Glomerular endothelial cell (primary cell): ENCODE measurements at regions not wholly inside any gene's neighbourhood (a gene's known extent, or its start where the extent isn't known, plus 50 kb on each side); places are given as distances from the start of the nearest gene placed in this dataset.

Source experiments
- DNase-seq: peaks from one replicate; pipeline ENCODE4 v3.0.0-alpha.2; 2011; ENCODE audit warnings: low read depth, low spot score; ENCODE audit errors: extremely low read depth

DNA sequence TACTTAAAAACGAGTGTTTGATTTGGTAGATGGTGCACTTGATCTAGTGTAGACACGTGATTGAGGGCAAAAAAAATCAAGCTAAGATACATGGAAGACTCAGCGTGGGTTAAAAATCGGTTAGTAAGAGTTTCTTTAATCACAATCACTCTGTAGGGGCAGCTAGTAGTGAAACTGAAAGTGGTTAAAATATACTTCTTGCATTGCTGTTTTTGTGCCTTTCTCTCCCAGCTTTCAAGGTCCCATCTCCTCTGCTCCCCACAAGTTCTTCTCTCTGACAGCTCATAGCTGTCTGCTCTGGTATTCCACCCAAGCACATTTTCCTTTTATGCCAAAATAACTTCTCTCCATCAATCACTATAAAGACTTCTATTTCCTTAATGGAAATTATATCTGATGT is 1089.7 kb downstream of the EFNB2 start:
- DNase-seq, result no peak

DNA sequence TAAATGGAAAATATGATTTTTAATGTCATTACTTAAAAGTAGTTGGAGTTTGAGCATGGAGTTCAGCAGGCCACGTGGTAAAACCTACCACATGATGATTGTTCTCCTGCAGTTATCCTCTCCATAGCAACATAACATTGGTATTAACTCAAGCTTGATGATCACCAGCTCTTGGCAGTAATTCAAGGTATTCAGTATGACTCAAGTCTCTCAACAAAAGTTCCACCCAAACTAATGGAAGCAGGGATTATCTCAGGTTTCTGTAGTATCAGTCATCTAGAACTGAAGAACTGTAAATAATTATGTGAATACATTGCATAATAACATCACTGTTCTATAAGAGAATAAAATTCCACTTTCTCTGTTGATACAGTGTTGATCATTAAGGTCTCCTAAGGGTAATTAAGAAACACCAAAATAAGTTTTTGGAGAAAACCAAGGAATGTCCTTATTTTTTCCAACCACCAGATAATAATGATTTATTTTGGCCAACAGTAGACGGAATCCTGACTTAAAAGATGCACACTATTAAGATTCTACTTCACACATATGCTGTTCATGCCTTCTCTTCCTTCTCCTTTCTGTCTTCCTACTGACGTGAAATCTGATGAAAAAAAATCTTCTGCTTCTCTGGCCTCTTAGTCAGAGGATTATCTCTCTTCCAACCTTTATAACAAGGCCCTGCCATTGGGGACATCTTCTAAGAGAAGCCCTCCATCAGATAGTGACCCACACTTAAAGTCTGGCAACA is 1092.3 kb downstream of the EFNB2 start:
- peak; percentile 99 for DNase-seq

DNA sequence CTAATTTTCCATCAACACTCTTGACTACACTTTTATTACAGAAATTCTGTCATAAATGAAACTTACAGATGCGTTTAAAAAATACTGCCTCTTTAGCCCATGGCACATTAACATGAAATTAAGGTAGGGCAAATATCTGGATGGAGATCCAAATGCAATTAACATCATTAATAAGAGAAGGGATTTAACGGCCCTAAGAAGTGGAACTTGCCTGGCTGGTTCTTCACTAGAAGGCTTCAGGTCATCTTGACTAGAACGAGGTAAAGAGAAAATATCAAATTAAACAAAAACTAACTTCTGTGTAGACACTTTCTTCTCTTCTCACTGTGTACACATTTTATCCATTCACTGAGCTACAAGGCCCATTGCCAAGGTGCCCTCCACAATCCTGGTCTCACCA is 1093.4 kb downstream of the EFNB2 start:
- no peak for DNase-seq

DNA sequence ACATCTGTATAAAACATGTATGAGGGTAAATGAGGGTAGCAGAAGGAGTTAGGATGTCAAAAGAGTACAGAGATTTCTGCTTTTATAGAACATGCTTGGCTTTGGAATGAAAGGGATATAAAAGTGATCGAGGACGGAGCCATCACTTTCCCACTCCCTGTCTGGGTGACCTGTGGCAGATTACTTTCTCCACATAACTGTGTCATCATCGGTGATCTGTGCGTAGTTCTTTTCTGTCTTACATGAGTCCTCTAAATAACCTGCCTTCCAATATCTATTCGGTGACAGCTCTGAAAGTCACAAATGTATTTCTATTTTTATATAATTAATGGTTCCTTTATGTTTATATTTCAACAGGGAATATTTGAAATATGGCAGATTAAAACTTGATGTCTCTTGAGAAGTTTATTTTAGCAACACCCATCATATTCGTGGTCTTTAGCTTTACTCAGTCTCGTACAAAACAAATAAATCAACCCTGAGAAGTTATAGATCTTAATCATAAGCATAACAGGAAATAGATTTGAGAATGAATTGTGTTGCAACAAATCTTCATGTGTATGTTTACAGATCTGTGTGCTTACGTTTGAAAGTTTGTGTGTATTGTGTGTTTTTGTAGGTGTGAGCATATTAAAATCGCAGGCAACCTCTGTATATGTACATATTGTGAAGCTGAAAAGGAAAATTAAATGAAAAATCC is 1094.3 kb downstream of the EFNB2 start:
- peak; percentile 23 for DNase-seq

DNA sequence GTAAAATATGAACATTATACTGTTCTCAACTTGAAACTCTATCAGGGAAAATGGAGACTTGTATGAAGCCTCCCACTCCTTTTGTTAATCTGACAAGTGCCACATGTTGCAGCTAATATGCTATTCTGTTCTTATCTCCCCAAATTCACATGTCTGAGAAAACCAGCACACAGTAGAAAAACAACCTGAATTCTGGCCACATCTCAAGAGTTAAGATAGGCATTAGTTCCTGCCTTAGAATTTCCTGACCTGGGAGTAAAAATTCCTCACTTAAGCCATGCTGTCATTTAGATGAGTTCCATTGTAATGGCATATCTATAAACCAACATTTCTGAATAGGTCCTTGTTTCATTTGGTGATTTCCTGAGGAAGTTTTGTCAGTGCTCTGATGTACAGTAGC is 1098.5 kb downstream of the EFNB2 start:
- peak; percentile 82 for DNase-seq

DNA sequence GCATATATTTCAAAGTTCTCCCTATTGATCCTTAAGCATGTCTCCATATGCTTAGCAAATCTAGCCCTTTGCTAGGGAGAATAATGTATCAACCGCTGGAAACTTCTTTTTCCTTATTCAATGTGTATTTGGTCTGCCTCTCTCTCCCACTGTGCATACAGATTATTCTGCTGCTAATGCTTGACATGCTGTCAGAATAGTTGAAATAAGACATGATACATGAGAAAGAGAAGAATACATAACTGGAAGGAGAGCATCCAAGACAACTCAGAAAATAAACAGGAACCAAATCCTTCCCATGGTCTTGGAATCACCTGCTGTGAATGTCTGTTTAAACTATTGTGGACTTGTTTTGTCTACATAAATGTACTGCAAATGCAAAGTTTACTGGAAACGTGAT is 1103.0 kb downstream of the EFNB2 start:
- no peak for DNase-seq

DNA sequence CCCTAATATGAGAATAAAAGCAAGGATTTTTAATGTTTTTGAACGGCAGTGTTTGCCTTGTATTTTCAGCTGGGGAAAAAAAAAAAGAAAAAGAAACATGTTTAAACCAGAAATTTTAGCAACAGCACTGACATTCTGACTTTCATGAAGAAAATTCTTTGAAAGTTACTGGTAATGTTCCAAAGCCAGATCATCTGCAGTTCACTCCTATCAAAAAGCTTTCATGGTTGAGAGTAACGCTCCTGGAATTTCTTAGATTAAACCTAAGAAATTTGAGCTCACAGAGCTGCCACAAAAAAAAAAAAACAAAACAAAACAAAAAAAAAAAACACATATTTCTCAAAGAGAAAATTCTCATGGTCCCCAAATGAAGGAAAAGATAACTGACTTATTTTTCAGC is 1106.7 kb downstream of the EFNB2 start:
- no peak for DNase-seq

DNA sequence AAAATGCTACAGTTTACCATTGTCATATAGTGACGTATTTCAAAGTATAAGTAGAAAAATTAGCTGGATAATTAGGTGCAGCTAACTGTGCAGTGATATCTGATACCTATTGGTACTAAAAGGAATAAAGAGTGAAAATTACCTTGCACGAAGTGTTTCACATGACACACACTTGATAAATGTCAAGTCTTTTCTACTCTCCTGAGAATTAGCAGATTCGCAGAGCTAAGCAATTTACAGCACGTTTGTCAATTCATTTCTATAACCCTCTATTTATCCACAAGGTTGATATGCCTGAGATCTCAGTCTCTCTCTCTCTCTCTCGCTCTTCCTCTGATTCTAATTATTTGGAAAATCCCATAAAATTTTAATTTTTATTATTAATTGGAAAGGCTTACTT is 1109.0 kb downstream of the EFNB2 start:
- DNase-seq, result no peak

DNA sequence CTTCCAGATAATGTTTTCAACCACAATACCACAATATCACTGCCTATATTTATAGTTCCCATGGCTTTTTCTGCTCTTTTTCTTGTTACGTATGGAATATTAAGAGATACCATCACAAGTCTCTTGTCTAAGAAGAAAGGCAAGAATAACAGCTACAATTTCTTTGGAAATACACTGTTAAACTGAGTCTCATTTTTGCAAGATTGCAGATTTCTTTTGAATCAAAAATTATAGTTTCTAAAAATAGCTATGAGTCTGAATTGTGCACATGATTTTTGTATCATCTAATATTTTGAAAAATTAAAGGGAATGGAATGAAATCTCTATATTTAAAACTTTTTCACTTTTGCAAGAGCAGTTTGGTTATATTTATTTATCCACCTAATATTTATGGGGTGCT is 1120.8 kb downstream of the EFNB2 start:
- no peak for DNase-seq

DNA sequence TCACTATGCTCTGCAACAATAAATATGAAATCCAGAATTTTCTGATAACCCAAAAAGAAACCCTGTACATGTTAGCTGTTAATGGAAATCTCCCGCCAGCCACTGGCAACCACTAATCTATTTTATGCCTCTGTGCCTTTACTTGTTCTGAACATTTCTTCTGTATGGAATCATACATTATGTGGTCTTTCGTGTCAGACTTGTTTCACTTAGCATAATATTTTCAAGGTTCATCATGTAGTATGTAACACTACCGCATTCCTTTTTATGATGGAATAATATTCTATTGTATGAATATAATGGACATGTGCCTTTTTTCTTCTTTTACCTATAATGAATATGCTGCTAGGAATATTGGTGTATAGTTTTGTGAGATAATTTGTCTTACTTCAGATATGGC is 1123.3 kb downstream of the EFNB2 start:
- no peak for DNase-seq

DNA sequence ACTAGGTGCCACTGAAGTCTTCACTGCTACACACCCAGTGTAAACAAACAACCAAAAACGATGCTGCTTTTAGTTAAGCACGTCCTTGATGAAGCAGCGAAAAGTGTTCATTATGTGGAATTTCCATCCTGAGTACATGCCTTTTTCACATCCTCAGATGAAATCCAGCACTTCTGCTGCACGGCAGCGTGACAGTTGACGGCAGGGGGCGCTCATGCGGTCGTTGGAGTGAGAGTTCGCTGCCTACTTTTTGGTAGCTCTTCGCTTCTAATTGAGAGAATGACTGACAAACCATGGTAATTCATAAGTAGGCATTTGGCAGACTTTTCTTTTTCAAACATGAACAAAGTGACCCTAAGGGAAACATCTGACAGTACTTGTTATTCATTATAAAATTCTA is 1124.9 kb downstream of the EFNB2 start:
- DNase-seq, result no peak

DNA sequence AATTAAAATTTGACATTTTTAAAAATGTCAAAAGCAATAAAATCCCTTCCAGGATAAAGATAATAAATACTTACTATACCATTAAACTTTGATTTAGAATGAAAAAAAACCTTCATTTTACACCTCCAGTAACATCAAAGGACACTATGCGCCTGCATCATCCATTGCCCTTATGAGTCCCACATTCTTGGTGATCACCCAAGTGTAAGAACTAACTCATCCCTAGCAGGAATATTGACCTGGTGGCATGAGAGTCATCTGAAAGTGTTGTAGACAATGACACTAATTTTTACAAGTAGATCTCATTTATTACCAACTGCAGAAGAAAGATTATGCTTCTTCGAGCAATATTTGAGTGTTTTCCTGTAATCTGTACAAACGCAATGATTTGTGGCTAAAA is 1128.9 kb downstream of the EFNB2 start:
- DNase-seq, result no peak

DNA sequence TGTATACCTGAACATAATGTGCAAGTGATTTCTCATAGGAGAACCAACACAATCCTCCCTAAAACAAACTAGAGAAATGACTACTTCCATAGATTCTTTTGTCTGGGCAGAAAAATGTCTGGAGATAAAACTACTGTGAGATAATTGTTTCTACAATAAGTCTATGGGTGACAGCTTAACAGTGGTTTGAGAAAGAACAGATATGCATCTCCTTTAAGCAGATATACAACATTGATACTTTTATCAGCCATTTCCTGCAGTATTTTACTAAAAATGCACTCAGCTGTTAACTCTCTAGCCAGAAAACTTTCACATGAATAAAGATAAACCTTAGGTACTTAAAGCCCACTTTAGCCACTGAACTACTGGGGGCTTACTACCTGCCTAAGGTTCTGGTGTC is 1132.4 kb downstream of the EFNB2 start:
- DNase-seq, result no peak

DNA sequence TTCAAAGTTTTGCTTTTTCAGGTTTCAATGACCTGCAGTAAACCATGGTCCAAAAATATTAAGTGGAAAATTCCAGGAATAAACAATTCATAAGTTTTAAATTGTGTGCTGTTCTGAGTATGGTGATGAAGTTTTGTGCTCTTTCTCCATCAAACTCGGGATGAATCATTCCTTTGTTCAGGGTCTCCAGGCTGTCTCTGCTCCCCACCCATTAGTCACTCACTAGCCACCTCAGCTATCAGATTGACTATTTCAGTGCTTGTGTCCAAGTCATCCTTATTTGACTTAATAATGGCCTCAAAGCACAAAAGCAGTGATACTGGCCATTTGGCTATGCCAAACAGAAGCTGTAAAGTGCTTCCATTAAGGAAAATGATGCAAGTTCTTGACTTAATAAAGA is 1140.4 kb downstream of the EFNB2 start:
- DNase-seq, result no peak

DNA sequence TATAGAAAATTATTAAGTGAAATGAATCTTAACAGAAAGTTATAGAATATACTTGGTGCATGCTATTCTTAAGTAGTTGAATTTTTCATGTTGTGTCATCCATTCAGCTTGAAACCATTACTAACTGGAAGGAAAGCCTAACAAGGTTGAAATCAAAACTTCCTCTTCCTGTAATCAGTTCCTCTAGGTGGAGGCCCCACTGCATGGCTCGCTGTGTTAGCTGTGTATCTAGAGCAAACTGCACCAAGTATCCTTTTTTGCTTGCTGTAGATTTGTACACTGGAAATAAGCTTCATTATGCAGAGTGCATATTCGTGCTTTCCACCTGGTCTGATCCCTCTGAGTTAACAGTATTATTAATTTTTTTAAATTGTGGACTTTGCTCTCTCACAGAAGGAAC is 1146.1 kb downstream of the EFNB2 start:
- no peak for DNase-seq

DNA sequence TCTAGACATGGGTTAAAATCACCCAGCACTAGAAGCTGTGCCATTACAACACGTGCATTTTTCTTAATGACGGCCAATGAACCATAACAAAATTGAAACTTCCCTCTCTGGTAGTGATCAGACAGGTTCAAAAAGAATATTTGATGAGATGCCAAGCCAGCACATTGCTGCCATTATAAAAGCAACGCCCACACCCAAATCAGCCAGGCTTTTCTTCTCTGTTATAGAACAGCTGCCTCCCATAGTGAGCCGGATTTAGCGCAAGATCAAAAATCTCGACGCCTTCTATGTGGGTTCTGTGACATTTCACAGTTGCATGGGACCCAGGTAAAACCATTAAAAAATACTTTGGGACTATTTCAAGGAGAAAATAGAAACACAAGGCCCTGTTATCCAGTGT is 1158.0 kb downstream of the EFNB2 start:
- no peak for DNase-seq

DNA sequence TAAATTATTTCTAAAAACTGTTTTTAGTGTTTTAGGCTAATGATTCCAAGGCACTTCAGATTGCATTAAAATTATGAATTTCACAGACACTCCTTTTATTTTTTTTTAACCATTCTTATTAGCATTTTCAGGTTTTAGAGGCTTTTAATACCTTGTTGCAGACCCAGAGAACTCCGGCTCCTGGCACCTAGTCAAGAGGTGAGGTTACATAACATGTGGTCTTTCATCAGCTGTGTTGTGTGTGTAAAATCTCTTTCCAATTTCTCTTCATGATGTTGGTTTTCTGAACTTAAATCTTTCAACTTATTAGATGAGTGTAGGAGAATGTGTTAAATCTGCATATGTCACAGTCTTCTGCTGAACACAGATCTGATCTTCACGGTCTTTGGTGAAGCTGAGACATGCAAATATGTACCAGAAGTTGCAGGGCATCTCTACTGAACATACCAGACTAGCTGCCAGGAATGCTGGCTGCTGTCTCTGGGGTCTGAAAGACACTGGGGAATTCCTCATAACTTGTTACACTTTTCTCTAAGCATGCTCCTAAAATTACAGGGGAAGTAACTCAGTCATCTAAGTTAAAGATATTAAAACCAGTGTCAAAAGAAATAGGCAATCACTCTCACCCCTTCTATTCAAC is 1165.3 kb downstream of the EFNB2 start:
- DNase-seq, result no peak

DNA sequence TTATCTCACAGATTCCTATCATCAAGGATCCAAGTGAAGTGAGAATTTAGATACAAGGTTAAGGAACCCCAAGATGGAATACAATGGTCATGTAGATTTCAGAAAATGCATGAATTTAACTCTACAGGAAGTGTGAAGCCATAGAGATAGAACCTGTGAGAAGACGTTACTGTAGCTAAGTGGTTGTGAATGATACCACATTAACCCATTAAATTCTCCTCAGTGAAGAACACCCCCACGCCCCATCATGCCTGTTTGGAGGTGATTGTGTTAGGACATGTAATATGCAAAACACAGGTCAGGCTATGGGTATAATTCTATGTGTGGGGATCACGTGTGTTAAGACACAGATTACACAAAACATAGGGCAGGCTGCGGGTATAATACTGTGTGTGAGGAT is 1166.7 kb downstream of the EFNB2 start:
- no peak for DNase-seq

DNA sequence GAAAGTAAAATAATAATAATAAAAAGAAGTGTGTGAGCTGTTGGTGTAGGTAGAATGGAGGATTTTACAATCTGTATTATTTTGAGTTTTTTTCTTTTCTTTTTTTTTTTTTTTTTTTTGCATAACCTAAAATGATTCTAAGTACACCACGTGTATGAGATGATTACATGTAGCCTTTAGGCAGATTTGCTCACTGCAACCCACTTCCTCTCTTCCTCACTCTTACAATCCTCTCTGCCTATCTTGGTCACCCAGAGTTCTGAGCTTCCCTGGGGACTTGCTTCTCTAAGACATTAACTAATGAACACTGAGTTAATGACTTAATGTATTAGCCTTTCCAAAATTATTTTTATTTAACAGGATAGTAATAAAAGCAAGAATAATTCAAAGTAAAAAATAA is 1169.6 kb downstream of the EFNB2 start:
- DNase-seq, result no peak

DNA sequence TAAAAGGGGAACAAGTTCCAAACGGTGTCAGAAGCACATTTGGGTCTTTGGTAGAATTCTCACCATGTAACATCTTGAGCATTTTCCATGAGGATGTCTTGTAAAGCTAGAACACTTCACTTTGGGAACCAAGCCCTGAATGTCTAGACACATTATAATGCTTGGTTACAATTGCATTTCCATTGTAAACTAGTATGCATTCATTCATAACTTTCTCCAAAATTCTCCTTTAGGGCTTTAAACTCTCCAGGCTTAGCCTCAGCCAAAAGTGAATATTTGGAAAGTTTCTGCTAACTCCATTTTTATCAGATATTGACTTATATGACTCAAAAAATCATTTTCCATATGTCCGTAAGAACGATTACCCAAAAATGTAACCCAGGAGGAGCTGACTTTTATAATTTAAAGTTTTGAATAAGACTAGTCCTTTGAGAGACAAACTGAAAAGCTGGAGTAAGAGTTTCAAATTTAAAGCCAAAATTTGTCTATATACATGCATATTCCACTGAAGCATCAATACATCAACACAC is 1170.4 kb downstream of the EFNB2 start:
- no peak for DNase-seq

DNA sequence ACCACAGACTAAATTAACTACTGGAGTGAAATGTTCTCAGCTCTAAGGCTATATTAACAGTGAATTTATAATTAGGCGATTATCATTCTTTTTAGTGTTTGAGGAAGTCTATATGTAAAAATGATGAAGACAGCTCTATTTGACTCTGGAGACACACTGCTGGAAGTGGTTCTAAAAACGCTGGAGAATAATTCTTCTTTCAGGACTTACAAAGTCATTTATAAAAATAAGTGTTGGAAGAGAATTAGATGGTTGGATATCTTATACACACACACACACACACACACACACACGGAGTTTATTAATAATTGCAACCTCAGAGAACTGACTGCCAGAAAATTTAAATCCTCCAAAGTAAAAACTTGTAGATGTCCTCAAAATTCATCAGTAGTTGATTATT is 1171.3 kb downstream of the EFNB2 start:
- DNase-seq, result no peak
